ENCODE measurements at regions not wholly inside any gene's neighbourhood (a gene's known extent, or its start where the extent isn't known, plus 50 kb on each side); places are given as distances from the start of the nearest gene placed in this dataset.

DNA sequence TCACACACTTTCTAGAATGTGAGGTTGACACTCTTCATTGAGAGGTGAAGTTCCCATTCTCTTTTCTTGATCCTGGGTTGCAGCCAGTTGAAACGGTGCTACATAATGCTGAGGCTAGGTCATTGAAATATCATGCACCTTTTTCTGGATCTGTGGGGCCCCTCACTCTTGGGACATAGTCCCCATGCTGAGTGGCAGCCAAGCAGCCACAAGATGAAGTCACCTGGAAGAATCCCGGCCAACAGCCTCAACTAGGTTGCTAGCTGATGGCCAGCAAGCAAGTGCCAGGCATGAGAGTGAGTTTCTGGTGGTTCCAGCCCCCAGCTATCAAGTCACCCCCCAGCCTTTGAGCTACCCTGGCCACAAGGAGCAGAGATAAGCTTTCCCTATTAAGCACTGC lies 148.5 kb upstream of the TSHZ3 start:
- TF ChIP-seq POLR2A (IDR thresholded peaks at IDR 0.05), result no peak
- TF ChIP-seq, protein P1, sequence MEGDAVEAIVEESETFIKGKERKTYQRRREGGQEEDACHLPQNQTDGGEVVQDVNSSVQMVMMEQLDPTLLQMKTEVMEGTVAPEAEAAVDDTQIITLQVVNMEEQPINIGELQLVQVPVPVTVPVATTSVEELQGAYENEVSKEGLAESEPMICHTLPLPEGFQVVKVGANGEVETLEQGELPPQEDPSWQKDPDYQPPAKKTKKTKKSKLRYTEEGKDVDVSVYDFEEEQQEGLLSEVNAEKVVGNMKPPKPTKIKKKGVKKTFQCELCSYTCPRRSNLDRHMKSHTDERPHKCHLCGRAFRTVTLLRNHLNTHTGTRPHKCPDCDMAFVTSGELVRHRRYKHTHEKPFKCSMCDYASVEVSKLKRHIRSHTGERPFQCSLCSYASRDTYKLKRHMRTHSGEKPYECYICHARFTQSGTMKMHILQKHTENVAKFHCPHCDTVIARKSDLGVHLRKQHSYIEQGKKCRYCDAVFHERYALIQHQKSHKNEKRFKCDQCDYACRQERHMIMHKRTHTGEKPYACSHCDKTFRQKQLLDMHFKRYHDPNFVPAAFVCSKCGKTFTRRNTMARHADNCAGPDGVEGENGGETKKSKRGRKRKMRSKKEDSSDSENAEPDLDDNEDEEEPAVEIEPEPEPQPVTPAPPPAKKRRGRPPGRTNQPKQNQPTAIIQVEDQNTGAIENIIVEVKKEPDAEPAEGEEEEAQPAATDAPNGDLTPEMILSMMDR (IDR thresholded peaks at IDR 0.05), result no peak
